Colonic mucosa (tissue), 4 donors: ENCODE measurements at regions not wholly inside any gene's neighbourhood (a gene's known extent, or its start where the extent isn't known, plus 50 kb on each side); places are given as distances from the start of the nearest gene placed in this dataset.

ENCODE experiments used
- DNase-seq: peaks from one replicate; pipeline ENCODE4 v3.0.0-alpha.2; 2020
- H3K27ac ChIP-seq: fragments of 200-600 bp; one replicate; pipeline ENCODE4 v1.8.0; 2021
- H3K27me3 ChIP-seq: fragments of 200-600 bp; one replicate; pipeline ENCODE4 v1.8.0; 2021
- H3K36me3 ChIP-seq: fragments of 200-600 bp; one replicate; pipeline ENCODE4 v1.8.0; 2021
- H3K4me1 ChIP-seq: fragments of 200-600 bp; one replicate; pipeline ENCODE4 v1.8.0; 2021; ENCODE audit warnings: mild to moderate bottlenecking
- H3K4me3 ChIP-seq: fragments of 200-600 bp; one replicate; pipeline ENCODE4 v1.8.0; 2021
- H3K9ac ChIP-seq, 2 donors: one replicate each; pipeline ENCODE4 v1.7.0; 2013; ENCODE audit warnings: control low read depth in 2 of 2, low read depth in 2 of 2, low read length in 2 of 2
- H3K9me3 ChIP-seq: fragments of 200-600 bp; one replicate; pipeline ENCODE4 v1.8.0; 2021
- intact Hi-C: fragments of 100-400 bp; cut with DNase I; formaldehyde crosslinking; loops from one replicate; pipeline ENCODE4 v1.14.1; 2022
- TF ChIP-seq, protein P1 (sequence below): fragments of 200-600 bp; IDR thresholded peaks from one replicate; pipeline ENCODE4 v1.8.0; 2022; ENCODE audit warnings: antibody characterized with exemption, mild to moderate bottlenecking
- donor health status: healthy.
- donor health status: DM: no; HTN: no; CAD: no.
- donor health status: DM: no; HTN: no; CAD: no.

- H3K4me3 ChIP-seq = no peak overlapping the region
- no peak for DNase-seq
- no peaks in the 10 kb centered on the region for H3K4me1 ChIP-seq
- H3K36me3 ChIP-seq = no peaks in the 10 kb centered on the region
- TF ChIP-seq, protein P1, sequence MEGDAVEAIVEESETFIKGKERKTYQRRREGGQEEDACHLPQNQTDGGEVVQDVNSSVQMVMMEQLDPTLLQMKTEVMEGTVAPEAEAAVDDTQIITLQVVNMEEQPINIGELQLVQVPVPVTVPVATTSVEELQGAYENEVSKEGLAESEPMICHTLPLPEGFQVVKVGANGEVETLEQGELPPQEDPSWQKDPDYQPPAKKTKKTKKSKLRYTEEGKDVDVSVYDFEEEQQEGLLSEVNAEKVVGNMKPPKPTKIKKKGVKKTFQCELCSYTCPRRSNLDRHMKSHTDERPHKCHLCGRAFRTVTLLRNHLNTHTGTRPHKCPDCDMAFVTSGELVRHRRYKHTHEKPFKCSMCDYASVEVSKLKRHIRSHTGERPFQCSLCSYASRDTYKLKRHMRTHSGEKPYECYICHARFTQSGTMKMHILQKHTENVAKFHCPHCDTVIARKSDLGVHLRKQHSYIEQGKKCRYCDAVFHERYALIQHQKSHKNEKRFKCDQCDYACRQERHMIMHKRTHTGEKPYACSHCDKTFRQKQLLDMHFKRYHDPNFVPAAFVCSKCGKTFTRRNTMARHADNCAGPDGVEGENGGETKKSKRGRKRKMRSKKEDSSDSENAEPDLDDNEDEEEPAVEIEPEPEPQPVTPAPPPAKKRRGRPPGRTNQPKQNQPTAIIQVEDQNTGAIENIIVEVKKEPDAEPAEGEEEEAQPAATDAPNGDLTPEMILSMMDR = no peak
- H3K27me3 ChIP-seq = no peaks in the 10 kb centered on the region
- H3K27ac ChIP-seq = no peak overlapping the region
- H3K9ac ChIP-seq = no peak overlapping the region
- intact Hi-C loops = no loop called here
- no peaks in the 10 kb centered on the region for H3K9me3 ChIP-seq
Observed at GRCh38 chr2:16275131-16275530, 334.8 kb downstream of the MYCN start.

GRCh38 chr2:16273111-16273510 lies 332.8 kb downstream of the MYCN start:
- H3K4me3 ChIP-seq = no peak overlapping the region
- no peak overlapping the region for H3K9ac ChIP-seq
- no peaks in the 10 kb centered on the region for H3K27me3 ChIP-seq
- DNase-seq = no peak
- TF ChIP-seq, protein P1 = no peak
- H3K9me3 ChIP-seq = no peaks in the 10 kb centered on the region
- no peak overlapping the region for H3K27ac ChIP-seq
- intact Hi-C loops = no loop called here
- H3K4me1 ChIP-seq = no peaks in the 10 kb centered on the region
- no peaks in the 10 kb centered on the region for H3K36me3 ChIP-seq

- Histone ChIP-seq H3K27me3 (no peaks in the 10 kb centered on the region), H3K27ac (no peak overlapping the region), H3K4me1 (no peaks in the 10 kb centered on the region), H3K9me3 (no peaks in the 10 kb centered on the region), H3K4me3 (no peak overlapping the region), H3K9ac (no peak overlapping the region), H3K36me3 (no peaks in the 10 kb centered on the region)
- intact Hi-C loops = no loop called here
- DNase-seq = no peak
- TF ChIP-seq, protein P1 = no peak
Observed at GRCh38 chr2:16272038-16272788, 331.9 kb downstream of the MYCN start.

DNA sequence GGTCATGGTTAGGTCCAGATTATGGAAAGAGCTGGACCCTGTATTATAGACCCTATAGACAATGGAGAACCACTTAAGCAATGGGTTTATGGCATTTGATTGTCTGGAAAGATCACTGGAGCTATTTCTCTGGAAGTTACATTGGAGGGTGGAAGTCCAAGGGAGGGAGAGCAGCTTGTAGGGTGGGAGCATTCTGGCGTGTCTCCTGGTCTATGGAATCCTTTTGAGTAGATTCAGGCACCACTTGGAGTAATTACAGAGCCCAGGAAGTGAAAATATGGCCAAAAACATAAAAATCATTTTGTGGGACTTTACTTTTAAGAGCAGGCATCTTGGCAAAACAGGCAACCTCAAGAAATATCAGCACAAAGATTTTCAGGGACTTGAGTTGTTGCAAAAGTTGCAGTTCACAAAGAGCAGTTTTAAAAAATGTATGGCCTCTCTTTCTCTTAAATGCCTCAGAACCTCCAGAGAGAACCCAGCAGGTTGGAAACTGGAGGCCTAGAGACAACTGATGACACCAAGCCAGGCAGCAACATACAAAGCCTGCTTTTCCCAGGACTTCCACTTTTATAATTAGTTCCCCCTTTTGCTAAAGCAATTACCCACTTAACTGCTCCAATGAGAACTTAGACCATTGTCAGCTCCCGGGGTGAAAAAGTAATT lies 331.0 kb downstream of the MYCN start:
- H3K4me3 ChIP-seq = no peak overlapping the region
- no peak for DNase-seq
- TF ChIP-seq, protein P1 = no peak
- H3K4me1 ChIP-seq = no peaks in the 10 kb centered on the region
- no peaks in the 10 kb centered on the region for H3K9me3 ChIP-seq
- intact Hi-C loops = no loop called here
- no peak overlapping the region for H3K9ac ChIP-seq
- H3K27me3 ChIP-seq = no peaks in the 10 kb centered on the region
- H3K27ac ChIP-seq = no peak overlapping the region
- no peaks in the 10 kb centered on the region for H3K36me3 ChIP-seq

DNA sequence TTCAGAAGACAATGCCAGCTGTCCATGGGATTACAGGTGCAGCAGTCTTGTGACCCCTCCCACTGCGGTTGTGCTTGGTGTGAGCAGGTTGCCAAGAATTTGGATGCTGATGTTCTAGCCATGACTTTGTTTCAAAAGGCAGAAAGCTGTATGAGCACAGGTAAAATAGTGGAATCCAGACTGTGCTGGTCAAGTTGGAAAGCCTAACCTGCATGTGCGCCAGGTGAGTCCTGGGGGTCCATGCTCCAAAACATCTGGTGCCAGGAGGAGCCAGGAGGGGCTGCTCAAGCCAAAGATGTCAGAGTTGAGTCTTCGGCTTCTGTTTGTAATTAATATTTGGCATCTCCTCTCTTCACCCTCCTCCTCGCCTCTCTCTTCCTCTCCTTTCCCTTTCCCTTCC lies 330.1 kb downstream of the MYCN start:
- H3K9me3 ChIP-seq = no peaks in the 10 kb centered on the region

More for the DNA sequence above, 330.1 kb downstream of the MYCN start:
- intact Hi-C loops = no loop called here
- no peak overlapping the region for H3K4me3 ChIP-seq
- H3K9ac ChIP-seq = no peak overlapping the region
- DNase-seq = no peak
- no peak overlapping the region for H3K27ac ChIP-seq
- no peaks in the 10 kb centered on the region for H3K27me3 ChIP-seq
- TF ChIP-seq, protein P1 = no peak
- no peaks in the 10 kb centered on the region for H3K4me1 ChIP-seq
- no peaks in the 10 kb centered on the region for H3K36me3 ChIP-seq
